Liver (tissue), 8 donors: ENCODE measurements at regions not wholly inside any gene's neighbourhood (a gene's known extent, or its start where the extent isn't known, plus 50 kb on each side); places are given as distances from the start of the nearest gene placed in this dataset.

ENCODE experiments used
- DNase-seq: peaks from one replicate; pipeline ENCODE4 v3.0.0-alpha.2; 2017; ENCODE audit warnings: low spot score
- H3K27ac ChIP-seq, 2 donors: one replicate each; pipeline ENCODE4 v1.7.0; 2013; ENCODE audit warnings: inconsistent platforms in 2 of 2, low read length in 2 of 2, control low read depth in 1 of 2, low read depth in 1 of 2, mild to moderate bottlenecking in 1 of 2
- H3K27me3 ChIP-seq, 4 donors: one replicate each; pipeline versions ENCODE4 v1.6.1 to v1.7.0; 2013; ENCODE audit warnings: low read length in 3 of 4, inconsistent platforms in 1 of 4, mild to moderate bottlenecking in 1 of 4, moderate library complexity in 1 of 4; ENCODE audit not compliant: control insufficient read depth in 4 of 4, insufficient read depth in 4 of 4
- H3K36me3 ChIP-seq, 4 donors: one replicate each; pipeline versions ENCODE4 v1.6.1 to v1.7.0; 2013; ENCODE audit warnings: low read length in 3 of 4, mild to moderate bottlenecking in 3 of 4, low read depth in 1 of 4, moderate library complexity in 1 of 4; ENCODE audit not compliant: control insufficient read depth in 4 of 4, insufficient read depth in 3 of 4
- H3K4me1 ChIP-seq, 4 donors: one replicate each; pipeline versions ENCODE4 v1.6.1 to v1.7.0; 2013; ENCODE audit warnings: low read length in 3 of 4, mild to moderate bottlenecking in 3 of 4, moderate library complexity in 1 of 4; ENCODE audit not compliant: control insufficient read depth in 4 of 4, insufficient read depth in 4 of 4
- H3K4me3 ChIP-seq, 3 donors: one replicate each; pipeline versions ENCODE4 v1.6.1 to v1.7.0; 2013; ENCODE audit warnings: low read length in 3 of 3, control low read depth in 1 of 3, low read depth in 1 of 3, mild to moderate bottlenecking in 1 of 3
- H3K9ac ChIP-seq, 2 donors: one replicate each; pipeline ENCODE4 v1.7.0; 2013; ENCODE audit warnings: low read length in 2 of 2, mild to moderate bottlenecking in 2 of 2, moderate library complexity in 2 of 2, control low read depth in 1 of 2, low read depth in 1 of 2
- H3K9me3 ChIP-seq, 4 donors: one replicate each; pipeline versions ENCODE4 v1.6.1 to v1.7.0; 2013; ENCODE audit warnings: low read length in 3 of 4; ENCODE audit not compliant: control insufficient read depth in 4 of 4
- CTCF ChIP-seq: fragments of 150-350 bp; IDR thresholded peaks from 2 replicates; pipeline ENCODE4 v1.5.1; 2017; ENCODE audit warnings: improper control_type of control experiment, low read depth, low read length; ENCODE audit not compliant: missing input control
- FOXA1 ChIP-seq: IDR thresholded peaks from 2 replicates; pipeline ENCODE4 v1.6.1; 2016; ENCODE audit warnings: antibody characterized with exemption
- FOXA2 ChIP-seq: IDR thresholded peaks from 2 replicates; pipeline ENCODE4 v1.6.1; 2016; ENCODE audit warnings: antibody characterized with exemption
- GABPA ChIP-seq, 2 donors: IDR thresholded peaks in 1 of 2; conservative IDR thresholded peaks in 1 of 2; 2 replicates each; pipeline ENCODE4 v1.6.1; 2016; ENCODE audit warnings: antibody characterized with exemption in 2 of 2, mild to moderate bottlenecking in 1 of 2, moderate library complexity in 1 of 2
- HNF4A ChIP-seq, 2 donors: conservative IDR thresholded peaks; 2 replicates each; pipeline ENCODE4 v1.6.1; 2016; ENCODE audit warnings: antibody characterized with exemption in 2 of 2, mild to moderate bottlenecking in 2 of 2
- HNF4G ChIP-seq: IDR thresholded peaks from 2 replicates; pipeline ENCODE4 v1.6.1; 2016; ENCODE audit warnings: antibody characterized with exemption
- JUND ChIP-seq, 2 donors: IDR thresholded peaks; 2 replicates each; pipeline ENCODE4 v1.6.1; 2016; ENCODE audit warnings: antibody characterized with exemption in 2 of 2
- MAX ChIP-seq: IDR thresholded peaks from 2 replicates; pipeline ENCODE4 v1.6.1; 2016; ENCODE audit warnings: antibody characterized with exemption
- NR2F2 ChIP-seq: IDR thresholded peaks from 2 replicates; pipeline ENCODE4 v1.6.1; 2016; ENCODE audit warnings: antibody characterized with exemption
- REST ChIP-seq: IDR thresholded peaks from 2 replicates; pipeline ENCODE4 v1.6.1; 2016; ENCODE audit warnings: antibody characterized with exemption, mild to moderate bottlenecking
- RXRA ChIP-seq, 2 donors: IDR thresholded peaks; 2 replicates each; pipeline ENCODE4 v1.6.1; 2017 to 2018; ENCODE audit warnings: antibody characterized with exemption in 2 of 2, mild to moderate bottlenecking in 1 of 2
- SP1 ChIP-seq: IDR thresholded peaks from 2 replicates; pipeline ENCODE4 v1.6.1; 2018; ENCODE audit warnings: antibody characterized with exemption, mild to moderate bottlenecking
- TAF1 ChIP-seq: conservative IDR thresholded peaks from 2 replicates; pipeline ENCODE4 v1.6.1; 2016; ENCODE audit warnings: antibody characterized with exemption, mild to moderate bottlenecking
- YY1 ChIP-seq: IDR thresholded peaks from 2 replicates; pipeline ENCODE4 v1.6.1; 2016; ENCODE audit warnings: antibody characterized with exemption, mild to moderate bottlenecking
- ZBTB33 ChIP-seq: IDR thresholded peaks from 2 replicates; pipeline ENCODE4 v1.6.1; 2016; ENCODE audit warnings: antibody characterized with exemption
- WGBS: extraction: QIAGEN DNeasy Blood & Tissue Kit; methylation state at CpG from one replicate; pipeline ENCODE4 v1.1.7; 2013; 5-methylcytosine and 5-hydroxymethylcytosine counted together
- donor health status: healthy.
- donor health status: healthy.
- donor health status: healthy.
- donor health status: healthy.
- donor health status: healthy.

GRCh38 chr9:90070931-90071660 is 466.3 kb downstream of the GADD45G start (continued):
- TF ChIP-seq ZBTB33 = no peak

GRCh38 chr9:90073186-90073945 is 468.6 kb downstream of the GADD45G start:
- Histone ChIP-seq H3K36me3 (no peaks in the 10 kb centered on the region), H3K27me3 (no peaks in the 10 kb centered on the region), H3K9ac (no peak overlapping the region), H3K9me3 (no peaks in the 10 kb centered on the region), H3K4me3 (no peak overlapping the region), H3K4me1 (peaks cover 0 to 4% (median 0%) of the 10 kb centered on the region in 4 donors), H3K27ac (no peak overlapping the region)
- TF ChIP-seq NR2F2 (no peak), JUND (IDR thresholded peaks at IDR 0.05) (no peak), HNF4G (no peak), REST (no peak), HNF4A (conservative IDR thresholded peaks at IDR 0.05) (no peak), TAF1 (no peak), YY1 (no peak), SP1 (no peak), GABPA (IDR thresholded peaks at IDR 0.05 in 1 of 2, conservative IDR thresholded peaks at IDR 0.05 in 1 of 2) (no peak), ZBTB33 (no peak), FOXA1 (no peak), FOXA2 (no peak), RXRA (IDR thresholded peaks at IDR 0.05) (no peak), MAX (no peak), CTCF (no peak)
- DNase-seq = no peak
- WGBS = 90% methylated on average over 3 of the region's 3 CpGs
